ENCODE measurements at regions not wholly inside any gene's neighbourhood (a gene's known extent, or its start where the extent isn't known, plus 50 kb on each side); places are given as distances from the start of the nearest gene placed in this dataset.

DNA sequence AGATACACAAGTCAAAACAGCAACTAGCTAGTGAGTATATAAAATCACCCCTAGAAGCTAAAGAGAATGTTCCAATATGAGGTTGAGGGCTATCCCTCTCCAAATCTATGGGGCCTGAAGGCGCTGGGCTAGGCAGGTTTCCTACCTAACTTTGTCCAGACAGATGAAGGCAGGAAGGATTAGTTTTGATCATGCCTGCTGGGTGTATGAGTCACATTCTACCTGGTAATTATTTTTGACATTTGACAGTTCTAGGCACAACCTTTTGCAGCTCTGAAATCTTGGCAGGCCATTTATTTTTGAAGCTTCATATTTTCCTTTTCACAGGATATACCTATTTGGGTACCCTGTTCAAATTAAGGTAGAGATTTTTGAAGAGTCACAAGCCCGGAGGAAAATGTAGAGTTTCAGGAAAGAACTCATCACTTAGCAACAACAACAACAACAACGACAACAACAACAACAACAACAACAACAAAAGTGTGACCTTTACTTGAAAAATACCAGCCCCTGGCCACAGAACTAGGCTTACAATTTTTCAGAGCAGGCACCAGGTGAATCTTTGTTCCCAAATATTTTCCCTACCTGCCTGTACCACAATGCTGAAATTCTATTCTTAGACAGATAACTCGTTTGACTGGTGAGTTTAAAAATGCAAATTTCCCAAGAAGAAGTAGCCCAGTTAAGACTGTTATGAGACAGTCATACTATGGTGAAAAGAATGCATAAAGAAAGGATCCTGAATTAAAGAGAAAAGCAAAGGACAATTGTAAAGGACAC lies 175.5 kb upstream of the TUT7 start:
- DNase-seq (ENCODE audit: low spot score): no peak

DNA sequence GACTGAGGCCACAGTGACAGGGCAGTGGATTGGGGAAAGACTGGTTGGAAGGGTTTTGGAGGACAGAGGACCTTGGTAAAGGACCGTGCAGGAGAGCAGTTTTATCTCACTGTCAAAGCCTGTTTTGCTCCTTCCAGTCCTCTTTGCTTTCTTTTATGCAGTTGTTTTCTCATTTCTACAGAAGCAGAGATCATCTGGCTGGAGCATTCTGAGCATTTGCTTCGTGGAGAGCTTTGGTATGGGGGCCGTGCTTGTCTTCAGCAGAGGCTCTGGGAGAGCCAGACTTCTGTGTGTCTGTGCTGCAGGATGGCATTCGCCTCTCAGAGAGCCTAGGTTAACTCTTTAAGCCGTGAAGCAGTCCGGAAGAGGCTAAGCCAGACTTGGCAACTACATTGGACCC lies 171.8 kb upstream of the TUT7 start:
- no peak for DNase-seq (ENCODE audit: low spot score)

DNA sequence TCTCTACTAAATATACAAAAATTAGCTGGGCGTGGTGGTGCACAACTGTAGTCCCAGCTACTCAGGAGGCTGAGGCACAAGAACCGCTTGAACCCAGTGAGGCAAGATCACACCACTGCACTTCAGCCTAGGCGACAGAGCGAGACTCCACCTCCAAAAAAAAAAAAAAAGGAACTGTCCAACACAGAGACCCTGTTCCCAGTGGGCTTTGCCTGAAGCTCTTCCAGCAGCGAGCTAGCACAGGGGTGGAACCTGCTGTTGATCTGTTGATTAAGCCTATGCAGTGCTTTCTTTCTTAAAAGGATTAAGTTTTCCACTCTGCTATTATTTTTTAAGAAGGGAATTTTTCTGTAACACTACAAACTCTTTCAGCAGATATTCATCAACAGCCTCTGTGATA lies 171.0 kb upstream of the TUT7 start:
- no peak for DNase-seq (ENCODE audit: low spot score)

DNA sequence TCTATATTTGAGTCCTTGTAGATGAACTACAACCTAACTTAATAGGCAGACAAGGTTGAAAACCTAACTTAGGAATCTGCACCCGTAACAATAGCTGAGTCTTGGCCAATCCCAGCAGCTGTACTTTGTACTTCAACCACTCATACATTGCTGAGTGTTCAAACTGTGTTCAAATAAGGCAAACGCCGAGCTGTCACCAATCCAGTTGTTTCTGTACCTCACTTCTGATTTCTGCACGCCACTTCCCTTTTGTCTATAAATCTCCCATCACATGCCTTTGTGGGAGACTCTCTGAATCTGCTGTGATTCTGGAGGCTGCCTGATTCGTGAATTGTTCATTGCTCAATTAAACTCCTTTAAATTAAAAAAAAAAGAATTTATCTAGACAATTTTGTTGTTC lies 167.8 kb upstream of the TUT7 start:
- DNase-seq (ENCODE audit: low spot score): no peak

GRCh38 chr9:86521322-86521721 lies 167.1 kb upstream of the TUT7 start:
- no peak for DNase-seq (ENCODE audit: low spot score)

GRCh38 chr9:86519066-86519615 lies 164.9 kb upstream of the TUT7 start:
- DNase-seq (ENCODE audit: low spot score): no peak

- no peak for DNase-seq (ENCODE audit: low spot score)
Measured at GRCh38 chr9:86517475-86517874, 163.3 kb upstream of the TUT7 start.

DNA sequence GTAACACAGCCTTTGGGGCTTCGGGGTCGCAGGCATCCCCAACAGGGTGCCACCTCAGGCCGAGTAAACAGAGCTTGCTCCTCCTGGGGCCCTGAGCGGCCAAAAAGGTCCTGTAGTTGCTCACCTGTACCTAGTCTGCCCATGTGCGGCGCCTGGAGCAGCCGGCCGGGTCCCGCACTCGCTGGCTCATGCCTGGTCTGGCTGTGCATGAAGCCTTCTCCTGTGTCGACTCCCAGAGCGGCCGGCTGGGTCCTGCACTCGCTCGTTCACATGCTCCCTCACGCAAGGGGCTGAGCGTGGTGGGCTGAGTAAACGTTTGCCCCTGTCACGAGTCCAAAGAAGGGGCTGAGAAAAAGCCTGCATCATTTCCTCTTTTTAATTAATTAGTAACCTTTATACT lies 162.4 kb upstream of the TUT7 start:
- DNase-seq (ENCODE audit: low spot score): no peak

DNA sequence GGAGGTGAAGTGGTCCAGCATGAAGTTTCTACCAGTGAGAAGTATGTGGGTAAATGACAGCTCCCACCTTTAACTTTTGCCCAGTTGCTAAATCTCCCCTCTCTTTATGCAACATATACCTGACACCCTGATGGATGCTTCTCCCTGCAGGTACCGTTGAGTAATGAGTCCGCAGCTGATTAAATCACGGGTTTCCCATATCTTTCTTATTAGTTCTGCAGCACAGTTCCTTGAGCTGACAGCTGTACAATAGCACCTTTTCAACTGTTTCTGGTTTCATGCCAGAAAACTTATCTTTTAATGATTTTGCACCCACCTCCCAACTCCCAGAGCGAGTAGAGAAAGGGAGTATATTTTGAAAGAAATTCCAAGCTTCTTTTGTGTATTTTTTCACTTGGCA lies 161.0 kb upstream of the TUT7 start:
- no peak for DNase-seq (ENCODE audit: low spot score)

DNA sequence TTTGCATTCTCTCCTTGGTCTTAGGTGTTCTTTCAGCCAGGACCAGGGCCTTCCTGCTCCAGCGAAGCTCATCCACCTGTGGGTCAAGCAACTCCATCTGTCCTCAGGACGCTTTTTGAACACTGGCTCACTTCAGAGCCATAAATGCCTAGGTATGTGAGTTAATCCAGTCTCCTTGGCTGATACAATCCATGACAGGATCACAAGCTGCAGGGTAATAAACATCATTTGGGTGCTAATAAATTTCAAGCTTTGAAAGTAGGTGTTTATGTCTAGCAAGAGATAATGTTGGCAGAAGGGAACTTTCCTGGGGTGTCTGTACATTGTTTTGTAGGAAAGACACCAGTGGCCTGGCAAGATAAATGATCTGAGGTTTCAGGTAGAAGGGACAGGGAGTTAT lies 159.2 kb upstream of the TUT7 start:
- no peak for DNase-seq (ENCODE audit: low spot score)

DNA sequence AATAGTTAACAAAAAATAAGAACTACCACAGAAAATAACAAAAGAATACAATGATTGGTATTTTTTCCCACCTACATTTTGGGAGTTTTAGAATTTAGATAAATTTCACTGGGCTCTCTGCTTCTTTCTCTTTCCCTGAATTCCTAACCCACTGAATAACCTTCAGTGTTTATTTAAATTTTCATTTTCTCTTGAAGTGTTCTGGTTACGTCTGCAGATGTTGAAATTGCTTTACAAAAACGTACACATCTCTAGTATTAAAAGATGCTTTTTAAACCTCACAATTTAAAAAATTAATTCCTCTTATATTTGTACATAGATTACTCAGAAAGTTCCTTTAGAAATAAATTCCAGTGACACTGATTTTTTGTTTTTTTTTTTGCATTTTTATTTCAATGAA lies 158.7 kb upstream of the TUT7 start:
- DNase-seq (ENCODE audit: low spot score): no peak

DNA sequence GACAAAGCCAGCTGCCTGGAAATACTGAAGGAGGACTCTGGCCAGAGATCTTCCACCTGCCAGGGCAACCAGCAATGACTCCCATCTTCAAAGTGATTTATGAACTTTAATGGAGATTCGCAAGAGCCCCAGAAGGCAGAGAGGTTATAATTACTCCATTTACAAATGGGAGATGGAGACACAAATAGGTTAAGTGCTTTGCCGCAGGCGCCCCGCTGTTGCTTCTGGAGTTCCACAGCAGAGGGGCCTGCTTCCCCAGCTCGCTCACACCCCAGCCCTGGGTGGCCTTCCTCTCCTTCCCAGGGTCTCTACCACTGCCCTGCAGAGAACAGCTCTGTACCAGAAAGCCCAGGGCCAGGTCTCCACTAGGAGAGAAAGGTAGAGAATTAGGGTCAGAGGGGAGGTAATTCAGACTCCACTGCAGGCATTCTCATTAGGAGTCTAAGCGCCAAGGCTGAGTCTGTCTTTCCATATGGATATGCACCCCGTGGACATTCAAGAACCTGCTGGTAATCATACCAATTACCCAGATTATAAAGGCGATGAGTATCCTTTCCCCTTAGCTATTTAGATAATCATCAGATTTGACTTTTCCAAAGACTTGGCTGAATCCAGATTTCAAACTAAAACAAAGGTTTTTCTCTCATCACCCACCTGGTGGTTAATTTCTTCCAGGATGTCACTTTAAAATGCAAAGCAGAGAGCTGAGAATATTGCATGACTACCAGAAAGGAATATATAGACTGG lies 157.6 kb upstream of the TUT7 start:
- DNase-seq (ENCODE audit: low spot score): no peak

DNA sequence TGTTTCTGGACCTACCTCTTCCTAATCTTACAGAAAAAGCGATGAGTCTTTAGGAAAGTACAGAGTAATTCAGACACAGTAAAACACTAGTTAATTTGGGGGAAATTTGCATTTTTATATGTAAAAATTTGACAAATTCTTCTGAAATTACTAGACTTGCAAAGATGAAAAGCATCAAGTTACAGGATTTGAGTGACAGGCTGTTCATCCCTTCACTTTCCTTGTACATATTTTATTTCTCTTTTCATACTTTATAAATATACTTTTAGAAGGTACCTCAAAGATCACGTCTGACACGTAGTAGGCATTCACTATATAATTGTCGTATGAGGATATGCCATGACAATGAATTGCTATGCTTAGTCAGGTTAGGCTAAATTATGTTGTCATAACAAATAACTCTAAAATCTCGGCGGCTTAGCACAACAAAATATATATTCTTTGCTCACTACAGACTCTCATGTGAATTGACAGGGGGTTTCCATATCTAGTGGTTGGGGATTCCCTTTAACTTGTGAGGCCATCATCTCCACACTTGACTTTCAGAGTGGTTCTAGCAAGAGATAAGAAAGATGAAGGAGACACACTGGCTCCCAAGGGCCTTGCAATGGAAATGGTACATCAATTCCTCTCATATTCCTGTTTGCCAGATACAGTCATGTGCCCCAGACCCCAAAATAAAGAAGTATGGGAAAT lies 154.1 kb upstream of the TUT7 start:
- DNase-seq (ENCODE audit: low spot score): no peak

GRCh38 chr9:86507212-86507630 lies 153.0 kb upstream of the TUT7 start:
- DNase-seq (ENCODE audit: low spot score): no peak

DNA sequence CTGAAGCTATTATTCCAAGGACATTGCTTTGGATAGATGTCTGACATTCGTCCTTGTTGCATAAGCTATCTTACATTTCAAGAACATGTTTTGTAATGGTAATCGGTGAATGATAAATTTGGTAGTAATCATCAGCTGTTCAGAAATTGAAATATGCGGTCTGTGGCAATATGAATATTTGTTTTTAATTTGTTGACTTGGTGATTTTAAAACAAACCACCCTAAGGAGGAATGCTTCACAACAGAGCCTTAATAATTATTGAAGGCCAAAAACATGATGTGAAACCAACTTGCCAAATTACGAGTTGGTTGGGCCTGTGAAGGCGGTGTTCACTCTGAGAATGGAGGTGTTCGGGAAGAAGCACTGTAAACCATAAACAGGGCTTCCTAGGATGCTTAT lies 149.7 kb upstream of the TUT7 start:
- DNase-seq (ENCODE audit: low spot score): no peak

GRCh38 chr9:86503314-86503713 lies 149.1 kb upstream of the TUT7 start:
- DNase-seq (ENCODE audit: low spot score): no peak

DNA sequence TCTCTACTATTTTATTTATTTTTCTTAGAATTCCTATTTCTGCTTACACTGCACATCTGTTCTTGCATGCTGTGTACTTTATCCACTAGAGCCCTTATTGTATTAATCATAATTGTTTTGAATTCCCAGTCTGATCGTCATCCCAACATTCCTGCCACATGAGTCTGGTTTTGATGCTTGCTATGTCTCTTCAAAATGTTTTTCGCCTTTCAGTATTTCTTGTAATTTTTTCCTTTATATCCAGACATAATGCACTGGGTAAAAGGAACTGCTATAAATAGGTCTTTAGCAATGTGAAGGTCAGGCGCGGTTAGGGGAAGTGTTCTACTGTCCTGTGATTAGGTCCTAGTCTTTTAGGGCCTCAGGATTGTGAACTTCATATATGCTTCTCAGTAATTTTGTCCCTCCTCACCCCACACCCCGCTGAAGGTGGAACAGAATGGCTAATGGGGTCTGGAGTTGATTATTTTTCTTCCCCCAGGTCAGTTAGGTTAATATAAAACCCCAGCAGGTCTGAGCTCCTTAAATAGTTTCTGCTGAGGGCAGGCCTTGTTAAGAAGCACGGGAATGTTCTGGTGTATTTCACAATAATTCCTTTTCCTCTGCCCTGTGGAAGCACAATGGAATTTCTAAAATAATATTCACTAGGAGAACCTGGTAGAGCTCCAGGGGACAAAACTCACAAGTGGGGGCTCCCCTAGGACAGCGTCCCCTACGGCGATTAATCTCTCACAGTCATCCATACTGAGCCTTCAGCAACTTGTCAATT lies 146.6 kb upstream of the TUT7 start:
- no peak for DNase-seq (ENCODE audit: low spot score)

GRCh38 chr9:86500031-86500430 lies 145.8 kb upstream of the TUT7 start:
- DNase-seq (ENCODE audit: low spot score): no peak

DNA sequence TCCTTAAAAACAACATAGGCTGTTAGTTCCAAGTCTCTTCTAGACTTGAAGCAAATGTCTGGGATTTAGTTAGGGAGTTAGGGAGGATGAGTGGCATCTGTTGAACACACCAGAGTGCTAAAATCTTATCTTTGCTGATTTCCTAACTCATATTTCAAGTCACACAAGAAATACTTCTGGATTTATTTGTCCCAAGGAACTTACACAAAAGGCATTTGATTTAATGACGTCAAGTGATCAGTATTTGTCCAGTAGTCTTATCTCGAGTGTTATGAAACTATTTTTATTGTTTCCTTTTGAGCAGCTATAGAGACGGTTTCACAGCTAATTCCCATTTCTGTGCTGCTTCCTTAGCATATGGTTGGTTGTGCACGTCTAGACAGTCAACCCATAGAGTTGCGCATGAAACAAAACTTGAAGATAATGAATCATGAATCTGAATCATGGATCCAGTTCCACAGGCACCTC lies 140.5 kb upstream of the TUT7 start:
- no peak for DNase-seq (ENCODE audit: low spot score)

DNA sequence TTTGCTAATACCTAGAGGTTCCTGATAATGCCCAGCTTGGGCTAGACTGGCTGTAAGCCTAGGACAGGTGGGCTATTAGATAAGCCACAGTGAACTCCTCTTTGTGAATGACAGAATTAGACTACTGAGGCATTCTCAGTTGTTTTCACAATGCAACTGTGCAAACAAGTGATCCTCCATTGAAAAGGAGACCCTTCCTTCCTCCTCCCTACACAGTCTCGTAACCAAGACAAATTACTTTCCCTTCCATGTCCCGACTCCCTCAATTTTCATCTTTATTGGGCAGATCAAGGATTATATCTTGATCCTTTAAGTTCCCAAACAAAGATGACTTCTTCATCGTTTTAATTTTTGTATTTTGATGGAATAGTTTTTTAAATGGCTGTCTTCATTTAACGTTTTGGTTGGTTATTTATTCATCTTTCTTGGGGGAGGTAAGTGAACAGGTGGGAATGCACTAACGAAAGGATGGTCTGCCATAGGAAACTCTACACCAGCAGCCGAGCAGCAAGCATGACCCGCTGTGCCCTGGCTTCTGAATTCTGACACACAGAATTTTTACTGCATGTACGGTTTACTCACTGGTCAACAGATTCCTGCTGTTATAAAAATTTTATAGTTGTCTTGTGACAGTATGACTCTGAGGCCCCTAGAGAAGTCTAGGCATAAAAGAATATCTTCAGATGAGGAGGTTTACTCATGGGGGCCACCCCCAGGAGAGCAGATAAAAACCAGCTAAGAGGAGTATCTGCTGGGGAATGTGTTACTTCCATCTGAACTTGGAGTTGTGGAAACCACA lies 137.5 kb upstream of the TUT7 start:
- no peak for DNase-seq (ENCODE audit: low spot score)

DNA sequence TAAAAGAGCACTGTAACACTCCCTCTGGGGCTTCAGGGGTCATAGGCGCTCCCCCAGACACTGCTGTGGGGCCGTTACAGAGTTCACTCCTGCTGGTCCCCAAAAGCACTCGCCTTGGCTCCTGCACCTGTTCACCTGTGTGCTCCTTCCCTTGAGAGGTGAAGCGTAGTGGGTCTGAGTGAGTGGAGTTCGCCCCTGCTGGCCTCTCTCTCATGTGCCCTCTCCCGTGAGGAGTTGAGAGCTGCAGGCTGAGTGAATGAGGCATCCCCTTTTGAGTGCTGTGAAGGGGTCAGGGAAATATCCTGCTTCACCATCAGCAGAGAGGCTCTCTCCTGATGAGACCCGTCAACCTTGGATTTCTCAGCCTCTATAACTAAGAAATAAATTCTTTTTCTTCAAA lies 134.6 kb upstream of the TUT7 start:
- DNase-seq (ENCODE audit: low spot score): no peak

All from D341Med (cell line).